ENCODE measurements at regions not wholly inside any gene's neighbourhood (a gene's known extent, or its start where the extent isn't known, plus 50 kb on each side); places are given as distances from the start of the nearest gene placed in this dataset.

DNA sequence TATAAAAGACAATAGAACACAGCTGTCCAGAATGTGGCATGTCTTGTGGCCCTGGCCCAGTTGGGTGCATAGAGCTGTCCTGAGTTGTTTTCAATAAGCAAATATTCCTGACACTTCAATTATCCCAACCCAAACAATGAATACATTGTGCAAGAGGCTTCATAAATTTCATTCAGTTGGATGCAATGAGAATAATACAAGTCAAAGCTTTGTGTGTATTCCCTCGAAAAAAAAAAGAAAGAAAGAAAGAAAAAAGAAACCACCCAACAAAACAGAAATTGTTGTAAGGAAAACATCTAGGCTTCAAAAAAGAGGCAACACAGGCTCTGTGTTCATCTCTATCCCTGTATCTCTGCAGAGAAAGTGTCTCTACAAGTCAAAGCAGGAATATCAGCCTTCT lies 138.7 kb upstream of the ADO start:
- no peaks in the 10 kb centered on the region for H3K27me3 ChIP-seq
- no peaks in the 10 kb centered on the region for H3K36me3 ChIP-seq
- no peak for DNase-seq
- H3K9me3 ChIP-seq, result no peaks in the 10 kb centered on the region
- TF ChIP-seq, protein P1, sequence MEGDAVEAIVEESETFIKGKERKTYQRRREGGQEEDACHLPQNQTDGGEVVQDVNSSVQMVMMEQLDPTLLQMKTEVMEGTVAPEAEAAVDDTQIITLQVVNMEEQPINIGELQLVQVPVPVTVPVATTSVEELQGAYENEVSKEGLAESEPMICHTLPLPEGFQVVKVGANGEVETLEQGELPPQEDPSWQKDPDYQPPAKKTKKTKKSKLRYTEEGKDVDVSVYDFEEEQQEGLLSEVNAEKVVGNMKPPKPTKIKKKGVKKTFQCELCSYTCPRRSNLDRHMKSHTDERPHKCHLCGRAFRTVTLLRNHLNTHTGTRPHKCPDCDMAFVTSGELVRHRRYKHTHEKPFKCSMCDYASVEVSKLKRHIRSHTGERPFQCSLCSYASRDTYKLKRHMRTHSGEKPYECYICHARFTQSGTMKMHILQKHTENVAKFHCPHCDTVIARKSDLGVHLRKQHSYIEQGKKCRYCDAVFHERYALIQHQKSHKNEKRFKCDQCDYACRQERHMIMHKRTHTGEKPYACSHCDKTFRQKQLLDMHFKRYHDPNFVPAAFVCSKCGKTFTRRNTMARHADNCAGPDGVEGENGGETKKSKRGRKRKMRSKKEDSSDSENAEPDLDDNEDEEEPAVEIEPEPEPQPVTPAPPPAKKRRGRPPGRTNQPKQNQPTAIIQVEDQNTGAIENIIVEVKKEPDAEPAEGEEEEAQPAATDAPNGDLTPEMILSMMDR (IDR thresholded peaks at IDR 0.05; ENCODE audit: low read depth, low read length), result no peak
- no peaks in the 10 kb centered on the region for H3K4me1 ChIP-seq
- no peak overlapping the region for H3K4me3 ChIP-seq (ENCODE audit: low read depth, low read length)

DNA sequence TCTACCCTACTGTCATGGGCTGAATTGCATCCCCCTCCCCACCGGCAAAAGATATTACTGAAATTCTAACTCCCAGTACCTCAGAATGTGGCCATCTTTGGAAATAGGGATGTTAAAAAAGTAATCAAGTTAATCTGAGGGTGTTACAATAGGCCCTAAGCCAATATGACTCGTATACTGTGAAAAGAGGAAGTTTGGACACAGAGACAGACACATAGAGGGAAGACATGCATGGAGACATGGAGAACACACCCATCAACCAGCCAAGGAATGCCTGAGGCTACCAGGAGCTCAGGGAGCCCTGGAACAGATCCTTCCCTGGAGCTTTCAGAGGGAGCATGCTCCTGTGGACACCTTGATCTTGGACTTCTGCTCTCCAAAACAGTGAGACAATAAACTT lies 138.2 kb upstream of the ADO start:
- Histone ChIP-seq H3K4me1 (no peaks in the 10 kb centered on the region), H3K27me3 (no peaks in the 10 kb centered on the region), H3K9me3 (no peaks in the 10 kb centered on the region), H3K4me3 (ENCODE audit: low read depth, low read length) (no peak overlapping the region), H3K36me3 (no peaks in the 10 kb centered on the region)
- TF ChIP-seq, protein P1 (IDR thresholded peaks at IDR 0.05; ENCODE audit: low read depth, low read length), result no peak
- DNase-seq, result no peak

DNA sequence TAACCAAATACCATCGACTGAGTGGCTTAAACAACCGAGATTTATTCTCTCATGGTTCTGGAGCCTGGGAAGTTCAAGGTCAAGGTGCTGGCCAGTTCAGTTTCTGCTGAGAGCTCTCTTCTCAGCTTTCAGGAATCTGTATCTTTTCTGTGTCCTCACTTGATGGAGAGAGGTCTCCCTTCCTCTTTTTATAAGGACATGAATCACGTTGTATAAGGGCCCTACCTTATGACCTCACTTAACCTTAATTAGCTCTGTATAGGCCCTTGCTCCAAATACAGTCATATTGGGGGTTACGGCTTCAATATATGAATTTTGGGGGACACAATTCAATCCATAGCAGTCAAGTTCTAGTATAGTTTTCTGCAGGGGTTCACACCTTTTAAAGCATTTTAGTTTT lies 135.2 kb upstream of the ADO start:
- no peak for DNase-seq
- TF ChIP-seq, protein P1 (IDR thresholded peaks at IDR 0.05; ENCODE audit: low read depth, low read length), result no peak
- Histone ChIP-seq H3K36me3 (no peaks in the 10 kb centered on the region), H3K27me3 (no peaks in the 10 kb centered on the region), H3K4me1 (no peaks in the 10 kb centered on the region), H3K9me3 (no peaks in the 10 kb centered on the region), H3K4me3 (ENCODE audit: low read depth, low read length) (no peak overlapping the region)

DNA sequence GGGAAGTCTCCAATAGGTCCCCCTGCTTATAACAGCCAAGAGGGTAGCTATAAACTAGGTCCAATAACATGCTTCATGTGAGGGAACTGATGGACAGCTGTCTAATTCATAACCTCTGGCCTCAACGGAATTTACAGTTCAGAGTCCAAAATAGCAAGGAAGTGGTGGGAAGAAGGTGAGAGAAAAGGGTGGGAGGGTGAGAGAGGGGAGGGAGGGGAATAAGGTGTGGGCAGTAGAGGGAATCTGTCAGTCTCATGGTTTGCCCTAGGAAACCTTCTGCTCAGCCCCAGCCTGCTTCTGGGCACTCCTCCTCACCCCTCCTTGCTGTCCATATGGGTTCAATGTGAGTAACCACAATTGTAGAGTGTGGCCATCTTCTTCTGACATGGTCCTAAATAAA lies 133.4 kb upstream of the ADO start:
- H3K9me3 ChIP-seq, result no peaks in the 10 kb centered on the region

DNA sequence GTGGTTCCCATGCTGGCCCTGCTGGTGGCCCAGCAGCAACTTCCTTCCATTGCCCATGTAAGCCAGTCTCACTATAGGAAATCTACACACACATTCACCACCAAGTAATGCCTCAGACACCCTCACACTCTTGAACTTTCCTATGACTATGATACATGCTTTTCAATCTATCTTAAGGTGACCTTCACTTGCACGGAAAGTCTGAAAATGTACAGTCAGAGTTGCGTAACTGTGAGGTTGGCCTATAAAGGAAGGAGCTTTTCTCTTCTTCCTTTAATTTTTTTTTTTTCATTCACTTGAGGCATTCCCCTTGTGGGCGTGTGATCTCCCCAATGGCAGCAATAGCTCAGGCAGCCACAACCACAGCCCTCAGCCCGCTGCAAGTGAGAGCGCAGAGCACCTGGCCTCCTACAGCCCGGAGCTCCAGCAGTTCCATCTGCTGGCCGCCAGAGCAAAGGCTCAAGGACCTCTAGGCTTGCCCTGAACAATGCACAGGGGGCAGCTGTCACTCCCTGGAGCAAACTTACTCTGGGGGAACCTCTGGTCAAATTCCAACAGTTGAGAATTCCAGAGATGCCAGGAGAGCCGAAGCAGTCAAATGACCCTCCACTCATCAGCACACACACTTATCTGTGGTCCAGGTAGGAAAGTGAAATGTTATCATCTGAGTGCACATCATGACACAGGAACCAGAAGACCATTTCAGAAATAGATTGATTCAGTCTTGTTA lies 123.1 kb upstream of the ADO start:
- H3K4me1 ChIP-seq, result no peaks in the 10 kb centered on the region
- no peaks in the 10 kb centered on the region for H3K27me3 ChIP-seq
- no peak overlapping the region for H3K4me3 ChIP-seq (ENCODE audit: low read depth, low read length)
- H3K36me3 ChIP-seq, result no peaks in the 10 kb centered on the region
- no peaks in the 10 kb centered on the region for H3K9me3 ChIP-seq
- TF ChIP-seq, protein P1 (IDR thresholded peaks at IDR 0.05; ENCODE audit: low read depth, low read length), result no peak
- no peak for DNase-seq

More for the DNA sequence above, 133.4 kb upstream of the ADO start:
- TF ChIP-seq, protein P1 (IDR thresholded peaks at IDR 0.05; ENCODE audit: low read depth, low read length), result no peak
- no peak for DNase-seq
- H3K36me3 ChIP-seq, result no peaks in the 10 kb centered on the region
- H3K27me3 ChIP-seq, result no peaks in the 10 kb centered on the region
- H3K4me1 ChIP-seq, result no peaks in the 10 kb centered on the region
- H3K4me3 ChIP-seq (ENCODE audit: low read depth, low read length), result no peak overlapping the region

DNA sequence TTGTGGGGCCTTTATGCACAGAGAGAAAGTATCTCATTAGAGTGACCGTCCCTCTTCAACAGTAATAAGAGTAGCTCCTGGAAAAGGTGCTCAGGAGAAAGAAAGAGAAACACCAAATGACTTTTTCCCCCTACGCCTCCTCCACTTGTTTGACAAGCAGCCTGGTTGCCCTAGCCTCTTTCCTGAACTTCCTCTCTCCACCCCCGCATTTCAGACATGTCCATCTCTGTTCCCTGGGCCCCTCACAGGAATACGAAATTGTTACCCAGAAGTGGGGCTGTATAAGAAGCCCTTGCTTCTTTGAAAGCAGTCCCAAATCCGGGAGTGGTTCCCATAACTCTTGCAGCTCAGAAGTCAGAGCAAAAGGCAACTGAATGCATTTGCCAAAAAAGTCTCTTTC lies 119.6 kb upstream of the ADO start:
- Histone ChIP-seq H3K27me3 (no peaks in the 10 kb centered on the region), H3K4me3 (ENCODE audit: low read depth, low read length) (no peak overlapping the region), H3K9me3 (no peaks in the 10 kb centered on the region), H3K36me3 (no peaks in the 10 kb centered on the region), H3K4me1 (no peaks in the 10 kb centered on the region)
- TF ChIP-seq, protein P1 (IDR thresholded peaks at IDR 0.05; ENCODE audit: low read depth, low read length), result no peak
- no peak for DNase-seq

Measured in BE2C (cell line).